Neural cell (in vitro differentiated cells): ENCODE measurements at regions not wholly inside any gene's neighbourhood (a gene's known extent, or its start where the extent isn't known, plus 50 kb on each side); places are given as distances from the start of the nearest gene placed in this dataset.

Experiments used
- H2AFZ ChIP-seq: fragments of 200-600, 300-800 bp; sonication (generic), shearing (Covaris generic); 2 replicates; pipeline ENCODE4 v1.6.0; 2014; ENCODE audit warnings: low read depth, mild to moderate bottlenecking, antibody characterized with exemption, low read length, moderate library complexity
- H3F3A ChIP-seq: fragments of 200-600 bp; shearing (Covaris generic); 2 replicates; pipeline ENCODE4 v1.6.1; 2016; ENCODE audit warnings: mild to moderate bottlenecking, moderate library complexity, mixed read lengths, antibody characterized with exemption, low read length; ENCODE audit not compliant: insufficient read depth, poor library complexity, severe bottlenecking
- H3K27ac ChIP-seq: fragments of 200-600, 300-800 bp; sonication (generic), shearing (Covaris generic); 2 replicates; pipeline ENCODE4 v1.5.1; 2014; ENCODE audit warnings: mild to moderate bottlenecking, low read length, moderate library complexity
- H3K27me3 ChIP-seq: fragments of 300-800, 200-600 bp; sonication (generic), shearing (Covaris generic); 2 replicates; pipeline ENCODE4 v1.6.0; 2014; ENCODE audit warnings: mild to moderate bottlenecking, low read depth, low read length, moderate library complexity; ENCODE audit not compliant: insufficient read depth
- H3K36me3 ChIP-seq: fragments of 300-800, 200-600 bp; sonication (generic), shearing (Covaris generic); 2 replicates; pipeline ENCODE4 v1.5.1; 2014; ENCODE audit warnings: mild to moderate bottlenecking, antibody characterized with exemption, low read length, moderate library complexity; ENCODE audit not compliant: insufficient read depth
- H3K4me2 ChIP-seq: fragments of 300-800, 200-600 bp; sonication (generic), shearing (Covaris generic); 2 replicates; pipeline ENCODE4 v1.6.0; 2014; ENCODE audit warnings: mild to moderate bottlenecking, low read length
- H3K4me3 ChIP-seq: fragments of 300-800, 200-600 bp; sonication (generic), shearing (Covaris generic); 2 replicates; pipeline ENCODE4 v1.5.1; 2014; ENCODE audit warnings: mild to moderate bottlenecking, low read length, moderate library complexity
- H3K79me2 ChIP-seq: fragments of 200-600 bp; shearing (Covaris generic); replicated peaks from 2 replicates; pipeline ENCODE4 v1.6.0; 2014; ENCODE audit warnings: mild to moderate bottlenecking, low read length, moderate library complexity; ENCODE audit not compliant: insufficient read depth
- H3K9ac ChIP-seq: fragments of 300-800, 200-600 bp; sonication (generic), shearing (Covaris generic); 2 replicates; pipeline ENCODE4 v1.6.1; 2016; ENCODE audit warnings: mild to moderate bottlenecking, low read length, mixed read lengths
- H3K9me2 ChIP-seq: fragments of 200-600 bp; shearing (Covaris generic); 2 replicates; pipeline ENCODE4 v1.6.1; 2016; ENCODE audit warnings: mild to moderate bottlenecking, low read length, mixed read lengths; ENCODE audit not compliant: insufficient read depth
- H3K9me3 ChIP-seq: fragments of 200-600, 300-800 bp; sonication (generic), shearing (Covaris generic); 2 replicates; pipeline ENCODE4 v1.6.1; 2016; ENCODE audit warnings: mild to moderate bottlenecking, mixed run types, low read length, moderate library complexity, mixed read lengths
- H4K20me1 ChIP-seq: fragments of 200-600 bp; shearing (Covaris generic); 2 replicates; pipeline ENCODE4 v1.6.1; 2016; ENCODE audit warnings: mild to moderate bottlenecking, mixed run types; ENCODE audit not compliant: insufficient read depth
- EP300 ChIP-seq: fragments of 450-650 bp; conservative IDR thresholded peaks from 2 replicates; pipeline ENCODE4 v1.6.1; 2014; ENCODE audit warnings: antibody characterized with exemption, mild to moderate bottlenecking, moderate library complexity; ENCODE audit not compliant: poor library complexity, severe bottlenecking
- EZH2 ChIP-seq: fragments of 200-600, 300-800 bp; shearing (Covaris generic), sonication (generic); IDR thresholded peaks from 2 replicates; pipeline ENCODE4 v1.6.1; 2014; ENCODE audit warnings: antibody characterized with exemption, low read length, borderline replicate concordance, mild to moderate bottlenecking; ENCODE audit not compliant: insufficient read depth, poor library complexity, severe bottlenecking
- MXI1 ChIP-seq: fragments of 450-650 bp; conservative IDR thresholded peaks from 2 replicates; pipeline ENCODE4 v1.6.1; 2014; ENCODE audit warnings: antibody characterized with exemption, mild to moderate bottlenecking; ENCODE audit not compliant: poor library complexity, severe bottlenecking
- POLR2AphosphoS5 ChIP-seq: IDR thresholded peaks from 2 replicates; pipeline ENCODE4 v1.6.1; 2012
- RAD21 ChIP-seq: fragments of 450-650 bp; conservative IDR thresholded peaks from 2 replicates; pipeline ENCODE4 v1.6.1; 2014; ENCODE audit warnings: antibody characterized with exemption, mild to moderate bottlenecking, moderate library complexity
- SMC3 ChIP-seq: fragments of 450-650 bp; conservative IDR thresholded peaks from 2 replicates; pipeline ENCODE4 v1.6.1; 2014; ENCODE audit warnings: antibody characterized with exemption, mild to moderate bottlenecking, moderate library complexity; ENCODE audit not compliant: poor library complexity
- TAF1 ChIP-seq: IDR thresholded peaks from 2 replicates; pipeline ENCODE4 v1.6.1; 2012; ENCODE audit warnings: low read depth
- TF ChIP-seq, protein P1 (sequence below): IDR thresholded peaks from 2 replicates; pipeline ENCODE4 v1.6.1; 2012; ENCODE audit warnings: borderline replicate concordance
- TF ChIP-seq, protein P2 (sequence below): fragments of 450-650 bp; IDR thresholded peaks from 2 replicates; pipeline ENCODE4 v1.5.1; 2014; ENCODE audit warnings: antibody characterized with exemption, mild to moderate bottlenecking, moderate library complexity; ENCODE audit not compliant: poor library complexity, severe bottlenecking

DNA sequence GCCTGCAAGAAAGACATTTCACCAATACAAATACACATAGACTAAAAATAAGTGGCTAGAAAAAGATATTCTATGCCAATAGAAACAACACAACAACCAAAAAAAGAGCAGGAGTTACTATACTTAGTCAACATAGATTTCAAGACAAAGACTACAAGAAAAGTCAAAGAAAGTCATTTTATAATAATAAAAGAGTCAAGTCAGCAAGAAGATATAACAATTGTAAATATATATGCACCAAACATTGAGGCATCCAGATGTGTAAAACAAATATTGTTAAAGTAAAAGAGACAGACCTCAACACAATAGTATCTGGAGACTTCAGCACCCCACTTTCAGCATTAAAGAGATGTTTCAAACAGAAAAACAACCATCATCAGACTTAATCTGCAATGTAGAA, 104.6 kb downstream of the AMY1C start:
- Histone ChIP-seq H3K9me2 (no peaks in the 10 kb centered on the region), H3K27me3 (no peaks in the 10 kb centered on the region), H3F3A (no peaks in the 10 kb centered on the region), H3K27ac (no peak overlapping the region), H3K4me3 (no peak overlapping the region), H3K9ac (no peak overlapping the region), H3K79me2 (no peaks in the 10 kb centered on the region), H3K4me2 (no peak overlapping the region), H2AFZ (no peak overlapping the region), H4K20me1 (no peaks in the 10 kb centered on the region), H3K9me3 (no peaks in the 10 kb centered on the region), H3K36me3 (no peaks in the 10 kb centered on the region)
- TF ChIP-seq SMC3 (no peak), RAD21 (no peak), EZH2 (no peak), POLR2AphosphoS5 (no peak), TAF1 (no peak)
- TF ChIP-seq, protein P1, sequence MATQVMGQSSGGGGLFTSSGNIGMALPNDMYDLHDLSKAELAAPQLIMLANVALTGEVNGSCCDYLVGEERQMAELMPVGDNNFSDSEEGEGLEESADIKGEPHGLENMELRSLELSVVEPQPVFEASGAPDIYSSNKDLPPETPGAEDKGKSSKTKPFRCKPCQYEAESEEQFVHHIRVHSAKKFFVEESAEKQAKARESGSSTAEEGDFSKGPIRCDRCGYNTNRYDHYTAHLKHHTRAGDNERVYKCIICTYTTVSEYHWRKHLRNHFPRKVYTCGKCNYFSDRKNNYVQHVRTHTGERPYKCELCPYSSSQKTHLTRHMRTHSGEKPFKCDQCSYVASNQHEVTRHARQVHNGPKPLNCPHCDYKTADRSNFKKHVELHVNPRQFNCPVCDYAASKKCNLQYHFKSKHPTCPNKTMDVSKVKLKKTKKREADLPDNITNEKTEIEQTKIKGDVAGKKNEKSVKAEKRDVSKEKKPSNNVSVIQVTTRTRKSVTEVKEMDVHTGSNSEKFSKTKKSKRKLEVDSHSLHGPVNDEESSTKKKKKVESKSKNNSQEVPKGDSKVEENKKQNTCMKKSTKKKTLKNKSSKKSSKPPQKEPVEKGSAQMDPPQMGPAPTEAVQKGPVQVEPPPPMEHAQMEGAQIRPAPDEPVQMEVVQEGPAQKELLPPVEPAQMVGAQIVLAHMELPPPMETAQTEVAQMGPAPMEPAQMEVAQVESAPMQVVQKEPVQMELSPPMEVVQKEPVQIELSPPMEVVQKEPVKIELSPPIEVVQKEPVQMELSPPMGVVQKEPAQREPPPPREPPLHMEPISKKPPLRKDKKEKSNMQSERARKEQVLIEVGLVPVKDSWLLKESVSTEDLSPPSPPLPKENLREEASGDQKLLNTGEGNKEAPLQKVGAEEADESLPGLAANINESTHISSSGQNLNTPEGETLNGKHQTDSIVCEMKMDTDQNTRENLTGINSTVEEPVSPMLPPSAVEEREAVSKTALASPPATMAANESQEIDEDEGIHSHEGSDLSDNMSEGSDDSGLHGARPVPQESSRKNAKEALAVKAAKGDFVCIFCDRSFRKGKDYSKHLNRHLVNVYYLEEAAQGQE, result no peak
- TF ChIP-seq, protein P2, sequence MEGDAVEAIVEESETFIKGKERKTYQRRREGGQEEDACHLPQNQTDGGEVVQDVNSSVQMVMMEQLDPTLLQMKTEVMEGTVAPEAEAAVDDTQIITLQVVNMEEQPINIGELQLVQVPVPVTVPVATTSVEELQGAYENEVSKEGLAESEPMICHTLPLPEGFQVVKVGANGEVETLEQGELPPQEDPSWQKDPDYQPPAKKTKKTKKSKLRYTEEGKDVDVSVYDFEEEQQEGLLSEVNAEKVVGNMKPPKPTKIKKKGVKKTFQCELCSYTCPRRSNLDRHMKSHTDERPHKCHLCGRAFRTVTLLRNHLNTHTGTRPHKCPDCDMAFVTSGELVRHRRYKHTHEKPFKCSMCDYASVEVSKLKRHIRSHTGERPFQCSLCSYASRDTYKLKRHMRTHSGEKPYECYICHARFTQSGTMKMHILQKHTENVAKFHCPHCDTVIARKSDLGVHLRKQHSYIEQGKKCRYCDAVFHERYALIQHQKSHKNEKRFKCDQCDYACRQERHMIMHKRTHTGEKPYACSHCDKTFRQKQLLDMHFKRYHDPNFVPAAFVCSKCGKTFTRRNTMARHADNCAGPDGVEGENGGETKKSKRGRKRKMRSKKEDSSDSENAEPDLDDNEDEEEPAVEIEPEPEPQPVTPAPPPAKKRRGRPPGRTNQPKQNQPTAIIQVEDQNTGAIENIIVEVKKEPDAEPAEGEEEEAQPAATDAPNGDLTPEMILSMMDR, result no peak

DNA sequence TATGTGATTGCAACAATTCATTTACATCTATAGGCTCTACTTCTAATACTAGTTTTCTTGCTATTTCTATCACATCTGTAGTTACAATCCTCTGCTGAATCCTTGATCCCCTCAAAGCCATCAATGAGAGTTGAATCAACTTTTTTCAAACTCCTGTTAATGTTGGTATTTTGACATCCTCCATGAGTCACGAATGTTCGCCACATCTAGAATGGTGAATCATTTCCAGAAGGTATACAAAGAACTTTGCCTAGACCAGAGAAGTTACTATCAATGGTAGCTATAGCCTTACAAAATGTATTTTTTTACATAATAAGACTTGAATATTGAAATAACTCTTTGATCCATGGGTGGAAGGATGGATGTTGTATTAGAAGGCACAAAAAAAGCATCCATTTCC, 110.0 kb downstream of the AMY1C start:
- Histone ChIP-seq H3K4me2 (no peak overlapping the region), H2AFZ (no peak overlapping the region), H3K79me2 (no peaks in the 10 kb centered on the region), H3K9me3 (no peaks in the 10 kb centered on the region), H3K36me3 (no peaks in the 10 kb centered on the region), H3K9me2 (no peaks in the 10 kb centered on the region), H3K27ac (no peak overlapping the region), H4K20me1 (no peaks in the 10 kb centered on the region), H3F3A (no peaks in the 10 kb centered on the region), H3K4me3 (no peak overlapping the region), H3K9ac (no peak overlapping the region), H3K27me3 (no peaks in the 10 kb centered on the region)
- TF ChIP-seq, protein P2, result no peak
- TF ChIP-seq TAF1 (no peak), EZH2 (no peak), MXI1 (no peak), RAD21 (no peak), POLR2AphosphoS5 (no peak), EP300 (no peak), SMC3 (no peak)
- TF ChIP-seq, protein P1, result no peak
